Heart right ventricle (tissue), 16 donors: ENCODE measurements at regions not wholly inside any gene's neighbourhood (a gene's known extent, or its start where the extent isn't known, plus 50 kb on each side); places are given as distances from the start of the nearest gene placed in this dataset.

Source experiments
- ATAC-seq, 8 donors: fragments of 200-7000 bp; cut with Tn5 transposase; one replicate each; pipeline ENCODE4 v1.9.1; 2020; ENCODE audit warnings: mild to moderate bottlenecking in 8 of 8, moderate library complexity in 8 of 8, moderate number of reproducible peaks in 1 of 8
- DNase-seq, 2 donors: peaks; one replicate each; pipeline ENCODE4 v3.0.0-alpha.2; 2020
- H3K27ac ChIP-seq, 10 donors: fragments of 200-600 bp; sonication (generic) in 2 of 10; one replicate each; pipeline versions ENCODE4 v1.5.0 to v1.8.0; 2020 to 2022; ENCODE audit warnings: mild to moderate bottlenecking in 3 of 10
- H3K27me3 ChIP-seq, 7 donors: fragments of 200-600 bp; one replicate each; pipeline ENCODE4 v1.8.0; 2021 to 2022; ENCODE audit warnings: mild to moderate bottlenecking in 2 of 7
- H3K36me3 ChIP-seq, 9 donors: fragments of 200-600 bp; sonication (generic) in 1 of 9; one replicate each; pipeline versions ENCODE4 v1.5.0 to v1.8.0; 2020 to 2022; ENCODE audit warnings: mild to moderate bottlenecking in 2 of 9
- H3K4me1 ChIP-seq, 9 donors: fragments of 200-600 bp; sonication (generic) in 1 of 9; one replicate each; pipeline versions ENCODE4 v1.5.0 to v1.8.0; 2020 to 2022; ENCODE audit warnings: mild to moderate bottlenecking in 4 of 9
- H3K4me3 ChIP-seq, 10 donors: fragments of 200-600 bp; sonication (generic) in 2 of 10; one replicate each; pipeline versions ENCODE4 v1.5.0 to v1.8.0; 2020 to 2022; ENCODE audit warnings: mild to moderate bottlenecking in 7 of 10, moderate library complexity in 2 of 10
- H3K9me3 ChIP-seq, 11 donors: fragments of 200-600 bp in 10 of 11; sonication (generic) in 2 of 11; one replicate each; pipeline versions ENCODE4 v1.5.0 to v1.8.0; 2013 to 2022; ENCODE audit warnings: mild to moderate bottlenecking in 2 of 11, control low read depth in 1 of 11, moderate library complexity in 1 of 11
- WGBS, 2 donors: extraction: QIAGEN DNeasy Blood & Tissue Kit; methylation state at CpG; one replicate each; pipeline ENCODE4 v1.1.7; 2013; ENCODE audit warnings: inconsistent platforms in 1 of 2; 5-methylcytosine and 5-hydroxymethylcytosine counted together
- intact Hi-C, 10 donors: fragments of 100-400 bp; cut with DNase I; formaldehyde crosslinking; loops; one replicate each; pipeline versions ENCODE4 v1.11.1 to v1.14.2; 2022
- TF ChIP-seq, protein P1 (sequence below), 9 donors: fragments of 200-600 bp; sonication (generic) in 2 of 9; IDR thresholded peaks; one replicate each; pipeline versions ENCODE4 v1.5.0 to v1.8.0; 2021 to 2022; ENCODE audit warnings: antibody characterized with exemption in 9 of 9, mild to moderate bottlenecking in 5 of 9, moderate library complexity in 1 of 9
- donor health status: Arrhythmogenic right ventricular cardiomyopathy.
- donor health status: ischemic (EF 13 %, LVEDD 7.1; RV severe dilation, severe dysfunction).
- donor health status: healthy with polysubstance abuse.
- donor health status: DM: no; HTN: yes; CAD: no.
- donor health status: DM: no; HTN: no; CAD: no.
- donor health status: ischemic (EF 25% LVEDD 6.9; RV normal size, moderate dysfunction).
- donor health status: ischemic (EF 25% LVEDD 5.7; RV mildly dilated, moderate dysfunction).
- donor health status: healthy.
- donor health status: DM: yes; HTN: yes; CAD: no.
- donor health status: Ischemic cardiomyopathy.
- donor health status: ischemic (EF 35%, LVEDD 5.7; RV mildly dilated, moderate dysfunction).
- donor health status: nonischemic (EF 11% LVEDD 7.7; RV severe dilation, severe dysfunction).
- donor health status: DM: yes; HTN: yes; CAD: no.
- donor health status: PGD.
- donor health status: ischemic (EF 29% LVEDD 5.4; RV normal size, mild dysfunction).
- donor health status: nonischemic (EF 23%, LVEDD 6.1; RV moderate dilation, normal function).

- H3K36me3 ChIP-seq = no peaks in the 10 kb centered on the region
- no peak overlapping the region for H3K4me3 ChIP-seq
- H3K9me3 ChIP-seq = peaks cover 0 to 3% (median 0%) of the 10 kb centered on the region in 11 donors
- TF ChIP-seq, protein P1, sequence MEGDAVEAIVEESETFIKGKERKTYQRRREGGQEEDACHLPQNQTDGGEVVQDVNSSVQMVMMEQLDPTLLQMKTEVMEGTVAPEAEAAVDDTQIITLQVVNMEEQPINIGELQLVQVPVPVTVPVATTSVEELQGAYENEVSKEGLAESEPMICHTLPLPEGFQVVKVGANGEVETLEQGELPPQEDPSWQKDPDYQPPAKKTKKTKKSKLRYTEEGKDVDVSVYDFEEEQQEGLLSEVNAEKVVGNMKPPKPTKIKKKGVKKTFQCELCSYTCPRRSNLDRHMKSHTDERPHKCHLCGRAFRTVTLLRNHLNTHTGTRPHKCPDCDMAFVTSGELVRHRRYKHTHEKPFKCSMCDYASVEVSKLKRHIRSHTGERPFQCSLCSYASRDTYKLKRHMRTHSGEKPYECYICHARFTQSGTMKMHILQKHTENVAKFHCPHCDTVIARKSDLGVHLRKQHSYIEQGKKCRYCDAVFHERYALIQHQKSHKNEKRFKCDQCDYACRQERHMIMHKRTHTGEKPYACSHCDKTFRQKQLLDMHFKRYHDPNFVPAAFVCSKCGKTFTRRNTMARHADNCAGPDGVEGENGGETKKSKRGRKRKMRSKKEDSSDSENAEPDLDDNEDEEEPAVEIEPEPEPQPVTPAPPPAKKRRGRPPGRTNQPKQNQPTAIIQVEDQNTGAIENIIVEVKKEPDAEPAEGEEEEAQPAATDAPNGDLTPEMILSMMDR (IDR thresholded peaks at IDR 0.05) = no peak
- intact Hi-C loops = no loop called here
- peaks cover 0 to 4% (median 0%) of the 10 kb centered on the region in 7 donors for H3K27me3 ChIP-seq
- H3K4me1 ChIP-seq = no peaks in the 10 kb centered on the region
- ATAC-seq = no peak
- no peak overlapping the region for H3K27ac ChIP-seq
- 50 to 64% methylated on average over 4 of the region's 4 CpGs for WGBS, 2 donors
- DNase-seq = no peak
These were observed 532.4 kb upstream of the SALL3 start for GRCh38 chr18:78447211-78447610.

GRCh38 chr18:78448106-78448505 is 531.5 kb upstream of the SALL3 start:
- TF ChIP-seq, protein P1 (IDR thresholded peaks at IDR 0.05) = no peak
- WGBS, 2 donors = 80 to 83% methylated on average over 5 of the region's 5 CpGs

DNA sequence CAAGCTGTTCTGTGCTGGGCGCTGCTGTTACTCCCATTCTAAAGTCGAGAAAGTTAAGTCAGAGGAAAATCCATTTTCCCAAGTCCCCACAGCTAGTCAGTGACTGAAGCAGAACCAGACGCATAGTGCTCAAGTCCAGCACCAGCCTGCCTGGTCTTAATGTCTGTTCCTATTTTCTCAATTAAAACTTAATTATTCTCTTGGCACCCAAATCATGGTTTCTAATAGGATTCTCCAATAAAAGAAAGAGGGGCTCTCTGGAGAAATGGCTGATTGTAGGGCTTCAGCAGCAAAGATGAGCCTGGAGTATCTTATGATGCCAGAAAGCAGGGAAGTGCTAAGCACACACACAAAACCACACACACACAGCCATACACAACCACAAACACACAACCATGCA is 531.0 kb upstream of the SALL3 start:
- no peak overlapping the region for H3K4me3 ChIP-seq
- H3K4me1 ChIP-seq = no peaks in the 10 kb centered on the region
- DNase-seq (no peak), ATAC-seq (no peak)
- peaks cover 0 to 4% (median 0%) of the 10 kb centered on the region in 7 donors for H3K27me3 ChIP-seq
- 88 to 92% methylated on average over 3 of the region's 3 CpGs for WGBS, 2 donors
- intact Hi-C loops = no loop called here
- TF ChIP-seq, protein P1 (IDR thresholded peaks at IDR 0.05) = no peak
- no peak overlapping the region for H3K27ac ChIP-seq
- no peaks in the 10 kb centered on the region for H3K36me3 ChIP-seq
- H3K9me3 ChIP-seq = peaks cover 0 to 3% (median 0%) of the 10 kb centered on the region in 11 donors

More at GRCh38 chr18:78448106-78448505, 531.5 kb upstream of the SALL3 start:
- intact Hi-C loops = no loop called here
- Histone ChIP-seq H3K27ac (no peak overlapping the region), H3K9me3 (peaks cover 0 to 3% (median 0%) of the 10 kb centered on the region in 11 donors), H3K4me1 (no peaks in the 10 kb centered on the region), H3K36me3 (no peaks in the 10 kb centered on the region), H3K27me3 (peaks cover 0 to 4% (median 0%) of the 10 kb centered on the region in 7 donors), H3K4me3 (no peak overlapping the region)
- DNase-seq = no peak
- ATAC-seq = no peak

DNA sequence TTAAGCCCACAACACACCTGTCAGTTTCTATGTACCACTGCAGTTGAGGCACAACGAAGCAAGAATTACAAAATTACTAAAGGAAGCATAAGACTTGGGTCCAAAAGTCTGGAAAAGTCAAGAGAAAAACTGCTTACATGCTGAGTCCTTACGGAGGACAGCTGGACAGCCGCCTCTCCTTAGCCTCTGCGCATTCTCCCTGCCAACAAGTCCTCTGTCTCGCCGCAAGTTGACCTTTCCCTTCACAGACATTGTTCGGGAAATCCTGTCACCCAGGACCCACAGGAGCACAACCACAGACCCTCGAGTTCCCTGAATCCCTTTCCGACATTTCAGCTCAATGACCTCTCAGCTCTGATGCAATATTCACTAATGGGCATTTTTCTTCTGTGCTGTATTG is 525.4 kb upstream of the SALL3 start:
- H3K4me1 ChIP-seq = no peaks in the 10 kb centered on the region
- TF ChIP-seq, protein P1 (IDR thresholded peaks at IDR 0.05) = no peak
- H3K27ac ChIP-seq = no peak overlapping the region
- ATAC-seq (no peak), DNase-seq (no peak)
- intact Hi-C loops = no loop called here
- H3K36me3 ChIP-seq = no peaks in the 10 kb centered on the region
- peaks cover 0 to 1% (median 0%) of the 10 kb centered on the region in 11 donors for H3K9me3 ChIP-seq
- WGBS, 2 donors = 69 to 71% methylated on average over 9 of the region's 9 CpGs
- H3K27me3 ChIP-seq = peaks cover 0 to 4% (median 0%) of the 10 kb centered on the region in 7 donors
- no peak overlapping the region for H3K4me3 ChIP-seq
